Tibial nerve (tissue), 4 donors: ENCODE measurements at regions not wholly inside any gene's neighbourhood (a gene's known extent, or its start where the extent isn't known, plus 50 kb on each side); places are given as distances from the start of the nearest gene placed in this dataset.

Experiments used
- EP300 ChIP-seq, 2 donors: sonication (generic); formaldehyde crosslinking; IDR thresholded peaks; one replicate each; pipeline ENCODE4 v1.6.1; 2017; ENCODE audit warnings: antibody characterized with exemption in 2 of 2, mild to moderate bottlenecking in 1 of 2
- TF ChIP-seq, protein P1 (sequence below), 5 experiments: fragments of 200-600 bp in 3 of 5; fragments of 450-650 bp in 2 of 5; sonication (generic) in 3 of 5; IDR thresholded peaks; one replicate each; pipeline ENCODE4 v1.5.1; 2016 to 2019; ENCODE audit warnings: antibody characterized with exemption in 5 of 5, mild to moderate bottlenecking in 3 of 5, moderate library complexity in 2 of 5

DNA sequence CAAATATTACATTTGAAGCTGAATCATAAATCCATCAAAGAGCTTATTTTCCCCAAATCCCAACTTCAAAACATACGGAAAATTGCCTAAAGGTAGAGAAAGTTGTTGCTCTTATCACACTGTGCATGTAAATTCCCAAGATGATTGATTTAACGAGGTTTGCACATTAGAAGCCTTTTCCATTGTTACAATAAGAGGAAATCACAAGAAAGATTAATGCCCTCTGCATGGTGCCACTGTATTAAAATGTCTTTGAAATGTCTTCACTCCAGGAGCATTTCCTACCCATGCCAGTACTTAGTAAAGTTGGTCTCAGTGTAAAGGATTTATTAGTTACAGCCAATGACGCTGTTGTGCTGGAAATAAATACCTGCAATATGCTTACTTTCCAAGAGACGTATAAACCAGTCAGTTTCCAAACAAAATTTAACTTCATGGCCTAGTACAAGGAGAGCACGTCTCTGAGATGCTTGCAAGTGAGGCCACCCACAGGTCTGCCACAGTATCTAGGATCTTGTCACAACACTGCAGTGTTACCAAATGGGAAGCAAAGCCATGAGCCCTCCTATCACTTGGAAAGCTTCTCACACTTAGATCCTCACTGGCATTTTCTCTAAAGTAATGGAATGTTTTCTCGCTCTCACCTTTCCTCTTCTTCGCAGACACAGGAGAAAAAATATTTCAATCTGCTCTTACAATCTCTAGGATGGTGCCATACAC is 112.4 kb downstream of the CETN3 start:
- TF ChIP-seq, protein P1, sequence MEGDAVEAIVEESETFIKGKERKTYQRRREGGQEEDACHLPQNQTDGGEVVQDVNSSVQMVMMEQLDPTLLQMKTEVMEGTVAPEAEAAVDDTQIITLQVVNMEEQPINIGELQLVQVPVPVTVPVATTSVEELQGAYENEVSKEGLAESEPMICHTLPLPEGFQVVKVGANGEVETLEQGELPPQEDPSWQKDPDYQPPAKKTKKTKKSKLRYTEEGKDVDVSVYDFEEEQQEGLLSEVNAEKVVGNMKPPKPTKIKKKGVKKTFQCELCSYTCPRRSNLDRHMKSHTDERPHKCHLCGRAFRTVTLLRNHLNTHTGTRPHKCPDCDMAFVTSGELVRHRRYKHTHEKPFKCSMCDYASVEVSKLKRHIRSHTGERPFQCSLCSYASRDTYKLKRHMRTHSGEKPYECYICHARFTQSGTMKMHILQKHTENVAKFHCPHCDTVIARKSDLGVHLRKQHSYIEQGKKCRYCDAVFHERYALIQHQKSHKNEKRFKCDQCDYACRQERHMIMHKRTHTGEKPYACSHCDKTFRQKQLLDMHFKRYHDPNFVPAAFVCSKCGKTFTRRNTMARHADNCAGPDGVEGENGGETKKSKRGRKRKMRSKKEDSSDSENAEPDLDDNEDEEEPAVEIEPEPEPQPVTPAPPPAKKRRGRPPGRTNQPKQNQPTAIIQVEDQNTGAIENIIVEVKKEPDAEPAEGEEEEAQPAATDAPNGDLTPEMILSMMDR (IDR thresholded peaks at IDR 0.05): no peak
- no peak for TF ChIP-seq EP300 (IDR thresholded peaks at IDR 0.05)
